AG09319 (cell line): ENCODE measurements at regions not wholly inside any gene's neighbourhood (a gene's known extent, or its start where the extent isn't known, plus 50 kb on each side); places are given as distances from the start of the nearest gene placed in this dataset.

Experiments used
- DNase-seq: peaks from one replicate; pipeline ENCODE4 v3.0.0-alpha.2; 2010; ENCODE audit warnings: low read depth; ENCODE audit errors: extremely low read depth
- CTCF ChIP-seq: IDR thresholded peaks from 2 replicates; pipeline ENCODE4 v1.5.1; 2011; ENCODE audit warnings: low read depth, mild to moderate bottlenecking, inconsistent platforms, low read length, moderate library complexity

GRCh38 chr6:139473731-139474130 is 99.3 kb upstream of the CITED2 start:
- TF ChIP-seq CTCF: no peak
- DNase-seq: no peak

- no peak for DNase-seq
- no peak for TF ChIP-seq CTCF
Observed at GRCh38 chr6:139473231-139473701, 98.8 kb upstream of the CITED2 start.

GRCh38 chr6:139472351-139473015 is 98.0 kb upstream of the CITED2 start:
- TF ChIP-seq CTCF: no peak
- no peak for DNase-seq

GRCh38 chr6:139470997-139471396 is 96.5 kb upstream of the CITED2 start:
- DNase-seq: no peak
- no peak for TF ChIP-seq CTCF

- no peak for TF ChIP-seq CTCF
- no peak for DNase-seq
Observed at GRCh38 chr6:139468178-139468819, 93.9 kb upstream of the CITED2 start.

- no peak for TF ChIP-seq CTCF
- DNase-seq: no peak
Observed at GRCh38 chr6:139457476-139457875, 83.0 kb upstream of the CITED2 start.

GRCh38 chr6:139452148-139452876 is 77.9 kb upstream of the CITED2 start:
- no peak for DNase-seq
- no peak for TF ChIP-seq CTCF
